ENCODE measurements at regions not wholly inside any gene's neighbourhood (a gene's known extent, or its start where the extent isn't known, plus 50 kb on each side); places are given as distances from the start of the nearest gene placed in this dataset.

- H3K27ac ChIP-seq (ENCODE audit: low read depth in 2 of 2, low read length in 2 of 2): no peak overlapping the region
- no peaks in the 10 kb centered on the region for H3K4me1 ChIP-seq (ENCODE audit: control insufficient read depth in 2 of 2, insufficient read depth in 2 of 2, low read length in 2 of 2)
- H3K9ac ChIP-seq (ENCODE audit: low read depth in 1 of 2, low read length in 2 of 2): no peak overlapping the region
- no peak overlapping the region for H3K4me3 ChIP-seq (ENCODE audit: low read length in 2 of 2)
- peaks cover 0 to 3% of the 10 kb centered on the region in 2 donors for H3K9me3 ChIP-seq (ENCODE audit: control insufficient read depth in 2 of 2, low read length in 2 of 2)
- no peaks in the 10 kb centered on the region for H3K36me3 ChIP-seq (ENCODE audit: control insufficient read depth in 2 of 2, insufficient read depth in 2 of 2, low read length in 2 of 2)
- no peaks in the 10 kb centered on the region for H3K27me3 ChIP-seq (ENCODE audit: control insufficient read depth in 2 of 2, insufficient read depth in 2 of 2, low read length in 2 of 2)
Observed at GRCh38 chr6:21348504-21349195, 244.9 kb upstream of the SOX4 start.

- no peak overlapping the region for H3K9ac ChIP-seq (ENCODE audit: low read depth in 1 of 2, low read length in 2 of 2)
- H3K27me3 ChIP-seq (ENCODE audit: control insufficient read depth in 2 of 2, insufficient read depth in 2 of 2, low read length in 2 of 2): no peaks in the 10 kb centered on the region
- no peak overlapping the region for H3K4me3 ChIP-seq (ENCODE audit: low read length in 2 of 2)
- H3K4me1 ChIP-seq (ENCODE audit: control insufficient read depth in 2 of 2, insufficient read depth in 2 of 2, low read length in 2 of 2): no peaks in the 10 kb centered on the region
- H3K36me3 ChIP-seq (ENCODE audit: control insufficient read depth in 2 of 2, insufficient read depth in 2 of 2, low read length in 2 of 2): no peaks in the 10 kb centered on the region
- H3K27ac ChIP-seq (ENCODE audit: low read depth in 2 of 2, low read length in 2 of 2): no peak overlapping the region
- H3K9me3 ChIP-seq (ENCODE audit: control insufficient read depth in 2 of 2, low read length in 2 of 2): no peaks in the 10 kb centered on the region
Observed at GRCh38 chr6:21349834-21350233, 243.7 kb upstream of the SOX4 start.

- Histone ChIP-seq H3K9me3 (ENCODE audit: control insufficient read depth in 2 of 2, low read length in 2 of 2) (no peaks in the 10 kb centered on the region), H3K9ac (ENCODE audit: low read depth in 1 of 2, low read length in 2 of 2) (no peak overlapping the region), H3K4me1 (ENCODE audit: control insufficient read depth in 2 of 2, insufficient read depth in 2 of 2, low read length in 2 of 2) (no peaks in the 10 kb centered on the region), H3K4me3 (ENCODE audit: low read length in 2 of 2) (no peak overlapping the region), H3K36me3 (ENCODE audit: control insufficient read depth in 2 of 2, insufficient read depth in 2 of 2, low read length in 2 of 2) (no peaks in the 10 kb centered on the region), H3K27ac (ENCODE audit: low read depth in 2 of 2, low read length in 2 of 2) (no peak overlapping the region), H3K27me3 (ENCODE audit: control insufficient read depth in 2 of 2, insufficient read depth in 2 of 2, low read length in 2 of 2) (no peaks in the 10 kb centered on the region)
Observed at GRCh38 chr6:21350926-21351325, 242.6 kb upstream of the SOX4 start.

- Histone ChIP-seq H3K4me3 (ENCODE audit: low read length in 2 of 2) (no peak overlapping the region), H3K27me3 (ENCODE audit: control insufficient read depth in 2 of 2, insufficient read depth in 2 of 2, low read length in 2 of 2) (no peaks in the 10 kb centered on the region), H3K4me1 (ENCODE audit: control insufficient read depth in 2 of 2, insufficient read depth in 2 of 2, low read length in 2 of 2) (no peaks in the 10 kb centered on the region), H3K27ac (ENCODE audit: low read depth in 2 of 2, low read length in 2 of 2) (no peak overlapping the region), H3K9ac (ENCODE audit: low read depth in 1 of 2, low read length in 2 of 2) (no peak overlapping the region), H3K9me3 (ENCODE audit: control insufficient read depth in 2 of 2, low read length in 2 of 2) (no peaks in the 10 kb centered on the region), H3K36me3 (ENCODE audit: control insufficient read depth in 2 of 2, insufficient read depth in 2 of 2, low read length in 2 of 2) (no peaks in the 10 kb centered on the region)
Observed at GRCh38 chr6:21352131-21352530, 241.4 kb upstream of the SOX4 start.

GRCh38 chr6:21354805-21355238 is 238.7 kb upstream of the SOX4 start:
- Histone ChIP-seq H3K9me3 (ENCODE audit: control insufficient read depth in 2 of 2, low read length in 2 of 2) (no peaks in the 10 kb centered on the region), H3K4me3 (ENCODE audit: low read length in 2 of 2) (no peak overlapping the region), H3K9ac (ENCODE audit: low read depth in 1 of 2, low read length in 2 of 2) (no peak overlapping the region), H3K36me3 (ENCODE audit: control insufficient read depth in 2 of 2, insufficient read depth in 2 of 2, low read length in 2 of 2) (no peaks in the 10 kb centered on the region), H3K27me3 (ENCODE audit: control insufficient read depth in 2 of 2, insufficient read depth in 2 of 2, low read length in 2 of 2) (no peaks in the 10 kb centered on the region), H3K27ac (ENCODE audit: low read depth in 2 of 2, low read length in 2 of 2) (no peak overlapping the region), H3K4me1 (ENCODE audit: control insufficient read depth in 2 of 2, insufficient read depth in 2 of 2, low read length in 2 of 2) (no peaks in the 10 kb centered on the region)

GRCh38 chr6:21355638-21356037 is 237.9 kb upstream of the SOX4 start:
- H3K36me3 ChIP-seq (ENCODE audit: control insufficient read depth in 2 of 2, insufficient read depth in 2 of 2, low read length in 2 of 2): no peaks in the 10 kb centered on the region
- H3K4me1 ChIP-seq (ENCODE audit: control insufficient read depth in 2 of 2, insufficient read depth in 2 of 2, low read length in 2 of 2): peaks cover 0 to 2% of the 10 kb centered on the region in 2 donors
- H3K9ac ChIP-seq (ENCODE audit: low read depth in 1 of 2, low read length in 2 of 2): no peak overlapping the region
- H3K9me3 ChIP-seq (ENCODE audit: control insufficient read depth in 2 of 2, low read length in 2 of 2): no peaks in the 10 kb centered on the region
- no peaks in the 10 kb centered on the region for H3K27me3 ChIP-seq (ENCODE audit: control insufficient read depth in 2 of 2, insufficient read depth in 2 of 2, low read length in 2 of 2)
- no peak overlapping the region for H3K27ac ChIP-seq (ENCODE audit: low read depth in 2 of 2, low read length in 2 of 2)
- no peak overlapping the region for H3K4me3 ChIP-seq (ENCODE audit: low read length in 2 of 2)

GRCh38 chr6:21357262-21357661 is 236.3 kb upstream of the SOX4 start:
- H3K4me1 ChIP-seq (ENCODE audit: control insufficient read depth in 2 of 2, insufficient read depth in 2 of 2, low read length in 2 of 2): peaks cover 0 to 5% of the 10 kb centered on the region in 2 donors
- H3K27me3 ChIP-seq (ENCODE audit: control insufficient read depth in 2 of 2, insufficient read depth in 2 of 2, low read length in 2 of 2): no peaks in the 10 kb centered on the region
- no peaks in the 10 kb centered on the region for H3K36me3 ChIP-seq (ENCODE audit: control insufficient read depth in 2 of 2, insufficient read depth in 2 of 2, low read length in 2 of 2)
- H3K27ac ChIP-seq (ENCODE audit: low read depth in 2 of 2, low read length in 2 of 2): no peak overlapping the region
- no peak overlapping the region for H3K4me3 ChIP-seq (ENCODE audit: low read length in 2 of 2)
- no peaks in the 10 kb centered on the region for H3K9me3 ChIP-seq (ENCODE audit: control insufficient read depth in 2 of 2, low read length in 2 of 2)
- H3K9ac ChIP-seq (ENCODE audit: low read depth in 1 of 2, low read length in 2 of 2): no peak overlapping the region

- H3K4me1 ChIP-seq (ENCODE audit: control insufficient read depth in 2 of 2, insufficient read depth in 2 of 2, low read length in 2 of 2): peaks cover 0 to 5% of the 10 kb centered on the region in 2 donors
- no peaks in the 10 kb centered on the region for H3K9me3 ChIP-seq (ENCODE audit: control insufficient read depth in 2 of 2, low read length in 2 of 2)
- H3K36me3 ChIP-seq (ENCODE audit: control insufficient read depth in 2 of 2, insufficient read depth in 2 of 2, low read length in 2 of 2): no peaks in the 10 kb centered on the region
- no peaks in the 10 kb centered on the region for H3K27me3 ChIP-seq (ENCODE audit: control insufficient read depth in 2 of 2, insufficient read depth in 2 of 2, low read length in 2 of 2)
- H3K4me3 ChIP-seq (ENCODE audit: low read length in 2 of 2): no peak overlapping the region
- no peak overlapping the region for H3K9ac ChIP-seq (ENCODE audit: low read depth in 1 of 2, low read length in 2 of 2)
- no peak overlapping the region for H3K27ac ChIP-seq (ENCODE audit: low read depth in 2 of 2, low read length in 2 of 2)
Observed at GRCh38 chr6:21359926-21360325, 233.6 kb upstream of the SOX4 start.

- Histone ChIP-seq H3K9ac (ENCODE audit: low read depth in 1 of 2, low read length in 2 of 2) (no peak overlapping the region), H3K27me3 (ENCODE audit: control insufficient read depth in 2 of 2, insufficient read depth in 2 of 2, low read length in 2 of 2) (no peaks in the 10 kb centered on the region)
Observed at GRCh38 chr6:21360336-21360735, 233.2 kb upstream of the SOX4 start.

GRCh38 chr6:21367148-21367547 is 226.4 kb upstream of the SOX4 start:
- Histone ChIP-seq H3K4me1 (ENCODE audit: control insufficient read depth in 2 of 2, insufficient read depth in 2 of 2, low read length in 2 of 2) (no peaks in the 10 kb centered on the region), H3K9ac (ENCODE audit: low read depth in 1 of 2, low read length in 2 of 2) (no peak overlapping the region), H3K9me3 (ENCODE audit: control insufficient read depth in 2 of 2, low read length in 2 of 2) (no peaks in the 10 kb centered on the region), H3K27ac (ENCODE audit: low read depth in 2 of 2, low read length in 2 of 2) (no peak overlapping the region), H3K27me3 (ENCODE audit: control insufficient read depth in 2 of 2, insufficient read depth in 2 of 2, low read length in 2 of 2) (no peaks in the 10 kb centered on the region), H3K36me3 (ENCODE audit: control insufficient read depth in 2 of 2, insufficient read depth in 2 of 2, low read length in 2 of 2) (no peaks in the 10 kb centered on the region), H3K4me3 (ENCODE audit: low read length in 2 of 2) (no peak overlapping the region)

More at GRCh38 chr6:21360336-21360735, 233.2 kb upstream of the SOX4 start:
- Histone ChIP-seq H3K9me3 (ENCODE audit: control insufficient read depth in 2 of 2, low read length in 2 of 2) (no peaks in the 10 kb centered on the region), H3K36me3 (ENCODE audit: control insufficient read depth in 2 of 2, insufficient read depth in 2 of 2, low read length in 2 of 2) (no peaks in the 10 kb centered on the region), H3K4me1 (ENCODE audit: control insufficient read depth in 2 of 2, insufficient read depth in 2 of 2, low read length in 2 of 2) (peaks cover 0 to 5% of the 10 kb centered on the region in 2 donors), H3K4me3 (ENCODE audit: low read length in 2 of 2) (no peak overlapping the region), H3K27ac (ENCODE audit: low read depth in 2 of 2, low read length in 2 of 2) (no peak overlapping the region)
